HFF-Myc (cell line): ENCODE measurements at regions not wholly inside any gene's neighbourhood (a gene's known extent, or its start where the extent isn't known, plus 50 kb on each side); places are given as distances from the start of the nearest gene placed in this dataset.

Experiments
- DNase-seq: peaks from one replicate; pipeline ENCODE4 v3.0.0-alpha.2; 2011; ENCODE audit warnings: low read depth; ENCODE audit errors: extremely low read depth
- H3K4me3 ChIP-seq: replicated peaks from 2 replicates; pipeline ENCODE4 v1.5.1; 2011; ENCODE audit warnings: low read depth, mild to moderate bottlenecking, control low read depth, low read length
- TF ChIP-seq, protein P1 (sequence below): IDR thresholded peaks from 2 replicates; pipeline ENCODE4 v1.5.1; 2012; ENCODE audit warnings: mild to moderate bottlenecking, low read depth, low read length, control low read depth; ENCODE audit errors: missing control alignments

- H3K4me3 ChIP-seq = no peak overlapping the region
- TF ChIP-seq, protein P1, sequence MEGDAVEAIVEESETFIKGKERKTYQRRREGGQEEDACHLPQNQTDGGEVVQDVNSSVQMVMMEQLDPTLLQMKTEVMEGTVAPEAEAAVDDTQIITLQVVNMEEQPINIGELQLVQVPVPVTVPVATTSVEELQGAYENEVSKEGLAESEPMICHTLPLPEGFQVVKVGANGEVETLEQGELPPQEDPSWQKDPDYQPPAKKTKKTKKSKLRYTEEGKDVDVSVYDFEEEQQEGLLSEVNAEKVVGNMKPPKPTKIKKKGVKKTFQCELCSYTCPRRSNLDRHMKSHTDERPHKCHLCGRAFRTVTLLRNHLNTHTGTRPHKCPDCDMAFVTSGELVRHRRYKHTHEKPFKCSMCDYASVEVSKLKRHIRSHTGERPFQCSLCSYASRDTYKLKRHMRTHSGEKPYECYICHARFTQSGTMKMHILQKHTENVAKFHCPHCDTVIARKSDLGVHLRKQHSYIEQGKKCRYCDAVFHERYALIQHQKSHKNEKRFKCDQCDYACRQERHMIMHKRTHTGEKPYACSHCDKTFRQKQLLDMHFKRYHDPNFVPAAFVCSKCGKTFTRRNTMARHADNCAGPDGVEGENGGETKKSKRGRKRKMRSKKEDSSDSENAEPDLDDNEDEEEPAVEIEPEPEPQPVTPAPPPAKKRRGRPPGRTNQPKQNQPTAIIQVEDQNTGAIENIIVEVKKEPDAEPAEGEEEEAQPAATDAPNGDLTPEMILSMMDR = no peak
- DNase-seq = no peak
Observed at GRCh38 chr2:224283466-224283965, 118.4 kb downstream of the FAM124B start.

DNA sequence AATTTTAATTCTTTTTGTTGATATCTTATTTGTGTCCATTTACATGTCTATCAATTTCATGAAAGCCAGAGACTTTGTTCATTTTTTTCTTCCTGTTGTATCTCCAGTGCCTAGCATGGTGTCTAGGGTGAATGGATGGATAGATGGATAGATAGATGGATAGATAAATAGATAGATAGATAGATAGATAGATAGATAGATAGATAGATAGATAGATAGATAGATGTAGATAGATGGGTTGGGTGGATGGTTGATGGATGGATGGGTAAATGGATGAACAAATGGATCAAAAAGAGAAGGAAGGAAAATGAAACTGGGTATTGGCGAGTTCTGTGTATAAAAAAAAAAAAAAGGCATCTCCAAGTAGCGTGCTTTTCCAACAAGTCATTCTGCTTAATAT lies 120.5 kb downstream of the FAM124B start:
- H3K4me3 ChIP-seq = no peak overlapping the region
- DNase-seq = no peak
- TF ChIP-seq, protein P1 = no peak

DNA sequence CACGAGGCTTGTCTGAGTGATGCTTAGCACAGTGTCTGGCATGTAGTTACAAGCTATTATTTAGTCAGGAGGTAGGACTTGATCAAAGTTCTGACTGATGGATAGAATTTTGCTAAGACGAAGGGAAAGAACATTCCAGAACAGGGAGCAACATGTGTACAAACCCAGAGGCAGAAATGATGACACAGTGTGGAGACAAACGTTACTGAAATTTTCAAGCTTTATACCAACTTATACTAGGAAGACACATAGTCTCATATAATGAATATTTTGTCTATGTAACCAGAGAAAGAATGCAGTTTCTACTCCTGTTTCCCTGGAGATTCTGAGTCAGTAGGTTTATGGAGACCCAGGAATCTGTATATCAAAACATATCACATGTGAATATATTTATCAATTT lies 123.4 kb downstream of the FAM124B start:
- DNase-seq = no peak
- TF ChIP-seq, protein P1 = no peak
- H3K4me3 ChIP-seq = no peak overlapping the region

GRCh38 chr2:224276251-224276650 lies 125.7 kb downstream of the FAM124B start:
- no peak overlapping the region for H3K4me3 ChIP-seq
- DNase-seq = no peak
- TF ChIP-seq, protein P1 = no peak

DNA sequence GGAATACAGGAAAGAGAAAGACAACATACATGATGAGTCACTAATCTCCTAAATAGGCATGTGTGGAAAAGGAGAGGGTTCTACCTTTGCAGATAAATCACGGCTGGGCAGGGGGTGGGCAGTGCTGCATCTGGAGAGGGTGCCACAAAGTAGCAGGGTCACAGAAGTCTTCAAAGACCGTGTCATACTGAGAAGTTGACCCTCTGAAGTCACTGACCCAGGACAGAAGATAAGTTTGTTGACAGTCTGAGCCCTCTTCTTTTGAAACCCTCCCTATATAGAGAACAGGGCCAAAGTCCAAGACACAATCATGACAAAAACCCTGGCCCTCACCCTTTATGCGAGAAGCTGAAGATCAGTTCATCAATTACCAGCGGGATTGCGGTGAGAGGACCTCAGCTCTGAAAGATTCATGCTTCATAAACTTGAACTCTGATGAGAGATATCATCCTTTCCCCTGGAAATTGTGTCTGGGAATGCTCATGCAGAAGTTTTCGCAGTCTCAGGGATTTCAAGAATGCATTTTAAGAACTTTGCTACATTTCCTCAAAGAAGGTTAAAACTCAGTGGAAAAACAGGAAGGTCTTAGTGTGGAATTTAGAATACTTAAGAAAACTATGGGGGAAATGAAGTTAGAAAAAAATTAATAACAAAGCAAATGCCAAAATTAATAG lies 129.5 kb downstream of the FAM124B start:
- DNase-seq = no peak
- no peak overlapping the region for H3K4me3 ChIP-seq
- TF ChIP-seq, protein P1 = no peak

DNA sequence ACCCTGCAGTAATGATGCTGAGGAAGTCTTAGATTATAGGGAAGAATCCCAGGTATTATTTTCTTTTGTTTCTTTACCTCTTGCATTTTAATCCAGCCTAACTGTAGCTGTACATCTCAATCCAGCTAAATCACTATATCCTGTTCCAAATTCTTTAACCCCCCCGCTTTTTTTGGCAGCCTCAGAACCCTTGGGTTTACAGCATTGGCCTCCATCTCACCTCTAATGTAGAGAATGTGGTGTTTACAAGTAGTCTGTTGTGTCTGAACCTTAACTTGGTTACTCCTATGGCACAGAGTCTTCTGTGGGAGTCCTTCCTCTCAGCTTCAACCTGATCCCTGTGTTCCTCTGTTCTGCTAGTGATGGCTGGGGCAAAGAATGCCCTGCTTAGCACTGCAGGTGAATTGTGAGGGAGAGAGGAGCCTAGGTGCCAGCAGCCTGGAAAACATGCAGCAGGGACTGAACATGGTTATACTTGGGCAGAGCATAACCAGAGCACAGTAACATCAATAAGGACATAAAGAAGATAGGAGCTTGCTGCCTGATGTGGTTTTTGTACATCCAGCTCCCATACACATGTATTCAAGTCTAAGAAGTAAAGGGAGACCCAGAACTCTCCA lies 130.2 kb downstream of the FAM124B start:
- DNase-seq = no peak
- TF ChIP-seq, protein P1 = no peak
- H3K4me3 ChIP-seq = no peak overlapping the region
